NAMALWA (cell line): ENCODE measurements at regions not wholly inside any gene's neighbourhood (a gene's known extent, or its start where the extent isn't known, plus 50 kb on each side); places are given as distances from the start of the nearest gene placed in this dataset.
A peak's percentile ranks its signal among the peaks of the same experiment; 100 is the strongest.
"Not testable (repeated sequence)": the region's sequence is repeated elsewhere in the genome, so short reads cannot be mapped to it uniquely, and the experiment has no call there.

Source experiments
- DNase-seq: peaks from one replicate; pipeline ENCODE4 v3.0.0-alpha.2; 2015; ENCODE audit warnings: low spot score

DNA sequence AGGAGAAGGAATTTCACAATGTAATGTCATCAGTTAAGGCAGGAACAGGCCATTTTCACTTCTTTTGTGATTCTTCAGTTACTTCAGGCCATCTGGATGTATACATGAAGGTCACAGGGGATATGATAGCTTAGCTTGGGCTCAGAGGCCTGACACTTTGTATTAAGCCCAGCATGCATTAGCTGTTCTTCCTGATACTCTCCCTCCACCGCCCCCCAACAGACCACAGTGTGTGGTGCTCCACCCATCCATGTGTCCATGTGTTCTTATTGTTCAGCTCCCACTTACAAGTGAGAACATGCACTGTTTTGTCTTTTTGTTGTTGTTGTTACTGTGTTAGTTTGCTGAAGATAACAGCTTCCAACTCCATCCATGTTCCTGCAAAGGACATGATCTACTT lies 1453.4 kb downstream of the FAM181B start:
- not testable (repeated sequence) for DNase-seq

DNA sequence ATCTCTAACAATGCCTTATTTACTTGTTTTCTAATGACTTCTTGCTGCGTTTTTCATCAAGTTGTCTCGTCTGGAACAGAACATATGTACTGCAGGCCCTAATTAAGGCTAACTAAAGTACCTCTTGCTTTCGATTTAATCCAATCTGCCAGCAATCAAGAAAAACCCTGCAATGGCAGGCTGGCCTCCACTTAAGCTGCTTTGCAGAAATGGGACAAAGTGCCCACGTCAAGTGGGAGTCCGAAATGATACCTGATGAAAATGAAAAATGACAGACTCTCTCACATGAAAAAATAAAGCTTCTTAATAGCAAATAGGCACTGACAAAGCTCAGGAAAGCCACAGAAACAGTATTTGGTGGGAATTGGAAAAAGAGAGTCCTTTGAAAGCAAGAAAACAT lies 1454.7 kb downstream of the FAM181B start:
- DNase-seq: no peak

DNA sequence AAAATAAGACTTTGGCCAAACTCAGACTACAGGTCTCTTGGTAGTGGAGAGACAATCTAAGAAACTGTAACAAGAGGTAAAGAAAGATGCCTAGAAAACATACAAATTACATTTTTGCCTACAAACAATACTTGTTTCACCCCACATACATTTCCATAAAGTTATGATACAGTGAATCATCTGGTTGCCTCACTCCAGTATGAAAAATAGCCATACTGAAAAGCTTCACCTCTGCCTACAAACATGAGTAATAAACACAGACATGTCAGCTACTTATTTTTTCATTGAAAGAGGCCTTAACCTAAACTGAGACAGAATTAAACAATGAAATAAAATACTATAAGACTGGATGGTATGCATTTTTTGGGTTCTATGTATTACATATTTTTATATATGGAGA lies 1463.0 kb downstream of the FAM181B start:
- no peak for DNase-seq

DNA sequence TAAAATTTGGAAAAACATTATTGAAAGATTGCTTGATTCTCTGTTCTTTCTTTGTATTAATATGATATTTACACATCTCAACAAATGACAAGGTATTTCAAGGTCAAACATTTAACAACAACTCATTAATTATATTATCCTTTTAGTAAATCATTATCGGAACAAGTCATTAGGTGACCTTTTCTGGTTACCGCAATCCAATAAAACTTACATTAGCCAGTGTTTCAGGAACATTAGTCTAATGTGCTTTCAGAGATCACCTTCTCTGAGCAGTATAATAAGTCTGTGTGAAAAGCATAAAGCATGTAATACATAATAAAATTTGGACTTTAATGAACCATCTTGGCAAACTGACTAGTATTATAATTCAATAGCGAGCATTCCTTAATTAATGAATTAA lies 1466.4 kb downstream of the FAM181B start:
- DNase-seq: no peak

DNA sequence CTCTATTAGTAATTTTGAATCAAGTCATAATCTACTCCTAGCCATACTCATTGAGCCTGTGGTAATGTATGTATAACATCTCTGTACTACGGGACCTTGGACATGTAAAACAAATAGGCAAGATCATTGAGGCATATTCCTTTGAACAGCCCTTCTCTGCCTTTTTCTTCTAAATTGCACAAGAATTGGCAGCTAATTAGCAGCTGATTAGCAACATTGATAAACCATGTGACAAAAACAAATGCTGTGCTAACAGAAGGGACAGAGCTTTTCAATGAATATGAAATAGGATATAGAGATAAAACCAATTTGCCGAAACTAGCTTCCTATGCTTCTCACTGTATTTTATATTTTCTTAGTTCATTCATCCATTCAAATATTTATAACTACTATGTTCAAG lies 1474.2 kb downstream of the FAM181B start:
- no peak for DNase-seq

DNA sequence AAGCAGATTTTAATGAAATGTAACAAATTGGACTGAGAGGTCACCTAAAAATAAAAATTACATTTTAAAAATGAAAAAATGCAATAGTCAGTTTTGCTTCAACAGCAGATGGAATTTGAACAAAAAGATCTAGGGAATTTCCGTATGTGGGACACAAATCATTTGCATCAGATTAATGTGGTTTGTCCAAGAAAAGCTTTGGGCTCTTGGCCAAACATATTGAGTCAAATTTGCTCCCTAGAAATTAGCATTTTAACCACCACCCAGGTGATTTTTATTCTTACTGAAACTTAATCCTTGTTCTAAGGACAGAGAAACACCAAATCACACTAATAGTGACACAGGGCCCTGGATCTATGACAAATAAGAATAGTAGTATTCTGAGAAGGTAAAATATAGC lies 1477.8 kb downstream of the FAM181B start:
- no peak for DNase-seq

DNA sequence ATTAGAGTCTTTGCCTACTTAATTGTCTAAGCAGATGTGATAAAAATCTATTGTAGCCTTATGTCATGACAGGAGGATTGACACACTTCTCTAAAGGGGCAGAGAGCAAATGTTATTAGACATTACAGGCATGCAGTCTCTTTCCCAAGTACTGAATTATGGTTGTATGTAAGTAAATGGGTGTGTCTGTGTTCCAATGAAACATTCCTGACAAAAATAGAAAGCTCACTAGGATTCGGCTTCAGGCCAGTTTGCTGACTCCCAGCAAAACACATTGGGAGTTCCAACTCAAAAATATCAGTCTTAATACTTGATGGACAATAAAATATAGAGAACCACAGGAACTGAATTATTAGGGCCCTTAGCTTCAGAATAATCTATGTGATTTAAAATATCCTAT lies 1480.4 kb downstream of the FAM181B start:
- DNase-seq: no peak

DNA sequence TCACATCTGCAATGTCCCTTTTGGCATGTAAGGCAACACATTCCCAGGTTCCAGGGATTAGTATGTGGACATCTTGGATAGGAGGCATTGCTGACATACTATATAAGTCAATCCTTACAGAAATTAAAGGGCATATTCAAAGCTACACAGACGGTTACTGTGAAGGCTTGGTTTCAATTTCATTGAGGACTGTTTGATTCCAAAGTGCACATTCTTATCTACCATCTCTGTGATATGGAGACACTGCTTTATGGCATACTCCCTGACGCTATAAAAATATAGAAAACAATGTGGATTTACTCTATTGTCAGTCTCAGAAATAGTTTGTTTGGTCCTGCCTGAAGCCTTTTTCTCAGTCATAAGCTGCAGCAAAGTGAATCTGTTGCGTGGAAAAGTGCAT lies 1486.7 kb downstream of the FAM181B start:
- no peak for DNase-seq

DNA sequence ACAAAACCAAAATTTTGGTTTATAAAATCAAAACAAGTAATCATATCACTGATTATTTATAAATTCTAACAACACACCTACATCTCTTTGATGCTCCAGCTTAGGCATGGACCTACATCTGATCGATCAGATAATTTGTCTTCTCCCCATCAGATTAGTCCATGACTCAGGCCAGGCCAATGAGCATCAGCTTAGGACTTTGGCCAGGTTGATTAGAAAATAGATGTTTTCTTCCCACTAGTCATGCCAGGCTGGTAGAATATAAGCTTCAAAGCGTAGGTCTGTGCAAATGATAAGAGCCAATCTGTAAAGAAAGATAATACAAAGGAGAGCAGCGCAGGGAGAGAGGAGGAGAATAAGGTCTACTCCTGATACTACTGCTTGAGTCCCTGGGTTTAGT lies 1487.9 kb downstream of the FAM181B start:
- no peak for DNase-seq

DNA sequence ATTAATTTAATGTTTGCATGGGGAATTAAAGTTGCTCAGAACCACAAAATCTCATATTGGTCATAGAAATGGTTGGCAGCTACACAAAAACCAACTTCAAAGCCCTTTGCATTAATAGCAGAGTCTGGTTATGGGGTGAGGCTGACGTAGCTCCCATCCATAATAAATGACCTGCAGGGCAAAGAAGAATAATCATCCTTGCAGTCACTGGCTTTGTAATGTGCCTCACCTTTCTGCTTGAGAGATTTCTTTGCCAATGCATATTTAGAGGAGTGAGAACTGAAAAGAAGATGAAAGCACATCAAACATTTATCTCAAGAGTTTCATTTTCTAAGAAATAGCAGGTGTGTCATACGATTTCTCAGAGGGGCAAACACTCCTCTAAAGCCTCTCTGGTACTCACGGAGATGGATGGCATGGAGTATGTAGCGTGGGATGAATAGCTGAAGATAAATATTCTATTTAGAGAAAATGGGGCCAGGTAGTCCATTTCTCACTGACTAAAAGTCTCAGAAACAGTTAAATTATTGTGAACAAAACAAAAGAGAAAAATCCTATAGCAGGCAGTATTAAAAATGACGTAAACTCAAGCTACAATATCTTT lies 1491.9 kb downstream of the FAM181B start:
- no peak for DNase-seq

DNA sequence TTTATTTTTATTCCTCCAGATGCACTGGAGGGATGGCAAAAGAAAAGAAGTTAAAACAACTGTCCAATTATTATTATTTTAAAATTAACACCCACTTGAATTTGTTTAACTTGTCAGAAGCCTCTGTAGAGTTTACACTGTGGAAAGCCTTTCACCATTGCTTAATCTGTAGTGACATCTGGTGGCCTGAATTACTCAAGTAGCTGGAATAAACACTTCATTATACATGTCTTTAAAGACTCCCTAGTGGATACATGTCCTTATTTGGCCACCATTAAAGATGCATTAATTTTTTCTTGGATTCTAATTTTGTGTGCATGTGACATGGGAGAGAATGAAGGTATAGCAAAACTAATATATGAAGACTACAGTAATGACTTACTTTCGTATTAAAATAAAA lies 1496.5 kb downstream of the FAM181B start:
- peak; percentile 65 for DNase-seq

DNA sequence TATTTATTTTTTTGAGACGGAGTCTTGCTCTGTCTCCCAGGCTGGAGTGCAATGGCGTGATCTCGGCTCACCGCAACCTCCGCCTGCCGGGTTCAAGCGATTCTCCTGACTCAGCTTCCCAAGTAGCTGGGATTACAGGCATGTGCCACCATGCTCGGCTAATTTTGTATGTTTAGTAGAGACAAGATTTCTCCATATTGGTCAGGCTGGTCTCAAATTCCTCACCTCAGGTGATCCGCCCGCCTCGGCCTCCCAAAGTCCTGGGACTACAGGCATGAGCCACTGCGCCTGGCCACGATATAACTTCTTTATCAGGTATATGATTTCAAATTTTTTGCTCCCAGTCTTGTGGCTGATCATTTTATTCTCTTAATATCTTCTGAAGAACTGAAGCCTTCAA lies 1506.3 kb downstream of the FAM181B start:
- DNase-seq: not testable (repeated sequence)

DNA sequence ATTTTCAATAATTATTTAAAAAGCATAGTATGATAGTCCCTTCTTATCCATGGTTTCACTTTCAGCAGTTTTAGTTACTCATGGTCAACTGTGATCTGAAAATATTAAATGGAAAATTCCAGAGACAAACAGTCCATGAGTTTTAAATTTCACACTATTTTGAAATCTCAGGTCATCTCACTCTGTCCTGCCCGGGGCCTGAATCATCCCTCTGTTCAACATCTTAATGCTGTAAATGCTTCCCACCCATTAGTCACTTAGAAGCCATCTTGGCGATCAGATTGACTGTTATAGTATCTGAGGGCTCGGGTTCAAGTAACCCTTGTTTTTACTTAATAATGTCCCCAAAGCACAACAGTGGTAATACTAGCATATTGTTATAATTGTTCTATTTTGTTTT lies 1509.3 kb downstream of the FAM181B start:
- no peak for DNase-seq

DNA sequence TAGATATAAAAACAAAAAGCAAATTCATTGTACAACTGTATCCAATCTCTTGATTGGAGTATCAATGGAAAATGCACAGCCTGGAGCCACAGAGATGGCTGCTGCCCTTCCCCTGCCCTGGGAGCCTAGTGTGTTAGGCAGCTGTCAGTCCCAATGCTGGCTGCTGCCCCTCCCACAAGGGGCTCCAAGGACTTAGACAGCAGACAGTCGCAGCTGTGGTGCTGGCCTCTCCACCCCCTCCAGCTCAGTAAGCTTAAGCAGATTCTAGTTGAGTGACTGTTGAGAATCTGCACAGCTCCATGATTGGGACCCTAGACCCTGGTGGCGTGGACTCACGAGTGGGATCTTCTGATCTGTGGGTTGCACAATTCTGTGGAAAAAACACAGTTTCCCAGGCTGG lies 1511.2 kb downstream of the FAM181B start:
- no peak for DNase-seq

DNA sequence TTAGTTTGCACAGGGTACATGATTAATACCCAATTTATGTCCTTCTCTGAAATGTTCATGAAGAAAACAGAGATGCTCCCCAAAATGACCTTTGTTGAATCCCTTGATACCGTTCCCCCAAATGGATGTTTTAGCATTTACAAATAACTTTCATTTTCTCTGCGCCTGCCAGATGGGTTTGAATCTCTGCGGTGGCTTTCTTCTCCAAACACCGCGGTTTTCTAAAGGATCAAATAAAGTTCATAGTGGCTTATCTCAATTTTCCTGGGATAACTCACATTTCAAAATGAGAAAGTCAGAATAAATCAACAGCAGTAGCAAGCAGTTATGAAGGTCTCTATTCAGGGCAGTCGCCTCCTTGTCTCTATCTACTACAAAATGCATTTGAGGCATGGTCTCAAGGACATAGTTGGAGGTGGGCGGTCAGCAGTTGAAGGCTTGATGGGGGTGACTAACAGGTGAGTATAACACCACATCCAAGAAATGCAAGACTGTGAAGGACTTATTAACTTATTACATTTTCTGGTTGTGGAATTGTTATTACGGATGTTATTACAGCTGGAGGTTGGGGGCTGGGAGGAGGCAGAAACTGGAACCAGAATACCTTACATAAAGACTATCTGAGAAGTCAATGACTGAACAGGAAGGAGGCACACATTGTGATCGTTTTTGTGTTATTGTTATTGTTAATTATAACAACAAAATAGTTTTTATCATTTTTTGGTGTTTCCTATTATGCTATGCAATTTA lies 1513.3 kb downstream of the FAM181B start:
- DNase-seq: no peak

DNA sequence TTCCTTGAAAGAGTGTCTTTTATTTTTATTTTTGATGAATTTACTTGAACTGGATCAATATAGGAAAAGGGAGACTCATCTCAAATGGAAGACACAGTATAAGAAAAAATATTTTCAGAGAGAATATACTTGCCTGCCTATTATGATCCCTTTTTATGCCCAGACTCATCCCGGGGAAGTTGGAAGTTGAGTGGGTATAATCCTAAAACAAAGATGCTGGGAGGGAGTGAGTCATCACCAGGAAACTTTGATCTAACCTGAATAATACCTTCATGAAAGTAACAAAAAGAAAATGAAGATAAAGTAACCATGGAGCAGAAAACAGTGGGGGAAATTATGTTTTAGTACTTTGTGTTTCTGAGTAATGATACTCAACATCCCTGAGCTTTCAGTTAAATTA lies 1514.0 kb downstream of the FAM181B start:
- DNase-seq: no peak

DNA sequence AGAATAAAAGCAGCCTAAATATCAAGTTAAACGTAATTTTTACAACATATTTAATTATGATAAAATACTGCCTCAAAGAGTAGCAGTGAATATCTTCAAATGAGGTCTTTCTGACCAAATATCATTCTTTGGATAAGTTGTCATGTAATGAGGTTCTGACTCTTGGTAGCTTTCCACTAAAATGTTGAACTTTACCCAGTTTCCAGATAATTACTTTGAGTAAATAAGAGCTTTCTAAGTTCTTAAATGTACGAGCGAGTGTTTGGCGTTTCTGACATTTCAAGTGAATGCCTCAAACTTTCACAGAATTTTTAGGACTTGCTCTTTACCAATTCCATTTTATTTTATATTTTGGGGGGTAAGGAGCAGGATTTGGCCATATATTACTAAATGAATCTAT lies 1515.2 kb downstream of the FAM181B start:
- no peak for DNase-seq

DNA sequence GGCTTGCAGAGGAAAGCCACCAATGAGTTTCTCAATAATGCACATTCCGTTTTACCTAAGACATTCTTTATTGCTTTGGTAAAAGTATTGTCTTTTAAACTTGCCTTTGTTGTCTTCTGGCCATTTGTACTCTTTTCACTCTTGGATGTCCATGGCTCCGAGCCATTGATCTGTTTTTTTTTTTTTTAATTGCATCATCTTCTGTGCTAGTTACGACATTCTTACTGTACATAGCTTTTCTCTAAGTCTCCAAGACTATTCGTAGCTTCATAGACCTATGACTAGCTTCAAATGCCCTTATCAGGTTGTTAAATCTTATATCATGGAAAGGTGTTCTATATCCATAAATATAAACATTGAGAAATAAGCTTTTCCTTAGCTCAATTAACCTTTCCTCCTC lies 1522.6 kb downstream of the FAM181B start:
- DNase-seq: no peak

DNA sequence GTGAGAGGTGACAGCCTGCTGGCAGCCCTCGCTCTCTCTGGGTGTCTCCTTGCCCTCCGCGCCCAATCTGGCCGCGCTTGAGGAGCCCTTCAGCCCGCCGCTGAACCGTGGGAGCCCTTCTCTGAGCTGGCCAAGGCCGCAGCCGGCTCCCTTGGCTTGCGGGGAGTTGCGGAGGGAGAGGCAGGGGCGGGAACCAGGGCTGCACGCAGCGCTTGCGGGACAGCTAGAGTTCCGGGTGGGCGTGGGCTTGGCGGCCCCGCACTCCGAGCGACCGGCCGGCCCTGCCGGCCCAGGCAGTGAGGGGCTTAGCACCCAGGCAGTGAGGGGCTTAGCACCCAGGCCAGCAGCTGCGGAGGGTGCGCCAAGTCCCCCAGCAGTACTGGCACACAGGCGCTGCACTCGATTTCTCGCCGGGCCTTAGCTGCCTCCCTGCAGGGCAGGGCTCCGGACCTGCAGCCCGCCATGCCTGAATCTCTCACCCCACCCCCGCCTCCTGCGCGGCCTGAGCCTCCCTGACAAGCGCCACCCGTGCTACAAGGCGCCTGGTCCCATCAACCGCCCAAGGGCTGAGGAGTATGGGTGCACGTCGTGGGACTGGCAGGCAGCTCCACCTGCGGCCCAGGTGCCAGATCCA lies 1526.1 kb downstream of the FAM181B start:
- no peak for DNase-seq

DNA sequence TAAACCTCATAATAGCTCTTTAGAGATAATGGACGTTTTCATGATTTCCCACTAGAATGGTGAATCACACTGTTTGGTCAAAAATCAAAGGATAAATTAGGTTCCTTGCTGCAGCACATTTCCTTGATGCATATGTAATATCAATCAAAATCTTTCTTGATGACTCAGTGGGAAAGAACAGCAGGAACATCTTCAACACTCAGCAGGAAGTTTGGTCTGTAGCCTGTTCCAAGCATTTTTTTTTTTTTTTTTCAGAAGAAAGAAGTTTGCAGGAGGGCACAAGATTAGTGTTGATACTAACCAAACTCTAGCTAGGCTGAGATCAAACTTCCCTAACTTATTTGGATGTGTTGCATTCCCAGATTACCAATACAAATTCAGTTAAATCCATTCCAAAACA lies 1529.8 kb downstream of the FAM181B start:
- no peak for DNase-seq

DNA sequence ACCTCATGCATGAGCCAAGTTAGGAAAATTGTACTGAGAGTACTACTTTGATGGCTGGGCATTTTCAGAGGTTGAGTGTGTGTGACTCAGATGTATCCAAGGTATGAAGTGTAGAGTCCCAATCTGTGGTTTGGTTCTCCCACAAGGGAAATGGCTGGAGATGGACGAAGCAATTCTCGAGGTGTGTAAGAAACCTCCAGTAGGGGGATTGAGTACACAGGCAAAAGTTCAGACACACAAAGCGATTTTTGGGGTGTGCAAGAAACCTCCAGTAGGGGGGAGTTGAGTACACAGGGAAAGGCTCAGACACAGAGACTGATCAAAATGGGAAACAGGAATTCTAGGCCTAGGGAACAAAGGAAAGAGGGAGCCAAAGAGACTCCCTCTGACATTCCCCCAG lies 1536.3 kb downstream of the FAM181B start:
- DNase-seq: peak; percentile 2

DNA sequence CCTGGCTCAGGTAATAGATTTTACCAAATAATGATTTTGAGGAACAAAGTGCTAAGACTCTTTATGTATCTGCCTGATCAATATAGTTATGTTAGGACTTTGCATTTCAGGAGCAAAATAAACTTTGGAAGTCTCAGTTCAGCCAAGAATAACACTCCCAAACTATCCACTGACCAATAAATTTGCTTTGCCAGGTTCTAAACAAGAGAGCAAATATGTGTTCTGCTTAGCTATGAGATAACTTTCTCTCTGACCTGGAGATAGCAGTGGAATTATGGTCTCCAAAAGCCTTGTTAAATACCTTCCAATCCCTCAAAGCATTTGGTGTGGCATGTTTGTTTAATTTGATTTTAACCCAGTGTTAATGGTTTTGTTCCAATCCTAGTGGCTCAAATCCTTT lies 1541.1 kb downstream of the FAM181B start:
- no peak for DNase-seq

DNA sequence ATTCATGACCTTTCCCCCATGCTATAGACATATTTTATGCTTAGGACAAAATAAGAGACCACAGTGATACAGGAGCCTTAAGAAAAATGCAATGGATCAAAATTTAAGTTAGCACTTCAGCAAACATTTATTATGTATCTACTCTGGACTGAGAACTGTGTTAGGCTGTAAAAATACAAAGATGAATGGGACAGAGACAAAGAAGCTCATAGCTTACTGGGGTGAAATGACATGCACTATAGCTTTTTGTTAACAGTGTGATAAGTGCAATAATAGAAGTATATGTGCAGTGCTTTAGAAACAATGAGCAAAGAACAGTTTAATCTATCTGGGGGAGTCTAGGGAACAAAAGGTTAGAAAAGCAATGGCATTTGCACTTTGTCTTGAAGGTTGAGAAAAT lies 1543.1 kb downstream of the FAM181B start:
- no peak for DNase-seq

DNA sequence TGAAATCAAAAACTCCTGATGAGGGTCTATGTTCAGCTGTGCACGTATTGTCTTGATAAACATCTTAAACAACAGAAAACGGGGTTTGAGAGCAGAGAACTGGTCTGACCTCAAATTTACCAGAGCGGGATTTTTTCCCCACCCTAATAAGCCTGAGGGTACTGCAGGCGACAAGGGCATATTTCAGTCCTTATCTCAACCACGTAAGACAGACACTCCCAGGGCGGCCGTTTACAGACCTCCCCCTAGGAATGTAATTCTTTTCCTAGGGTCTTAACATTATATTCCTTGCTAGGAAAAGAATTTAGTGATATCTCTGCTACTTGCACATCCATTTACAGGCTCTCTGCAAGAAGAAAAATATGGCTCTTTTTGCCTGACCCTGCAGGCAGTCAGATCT lies 1546.6 kb downstream of the FAM181B start:
- not testable (repeated sequence) for DNase-seq
